OCI-LY7 (cell line): ENCODE measurements at regions not wholly inside any gene's neighbourhood (a gene's known extent, or its start where the extent isn't known, plus 50 kb on each side); places are given as distances from the start of the nearest gene placed in this dataset.

Source experiments
- BruUV-seq: library from RNA; stranded (reverse); fragments of 400-500 nt; replicated peaks from 2 replicates; lab custom pipeline; 2021; lab: Mats Ljungman, UMichigan
- CTCF ChIA-PET: fragments of 300-600 bp; sonication (Branson Sonifier 250); formaldehyde crosslinking; loops from one replicate; lab custom pipeline; 2022; ENCODE audit warnings: antibody characterized with exemption; ENCODE audit not compliant: unreplicated experiment; lab: Charles Lee
- POLR2A ChIA-PET: fragments of 300-600 bp; sonication (Branson Sonifier 250); formaldehyde crosslinking; loops from one replicate; lab custom pipeline; 2022; ENCODE audit warnings: antibody characterized with exemption; lab: Charles Lee
- DNase-seq: peaks from one replicate; pipeline ENCODE4 v3.0.0-alpha.2; 2015; ENCODE audit warnings: low spot score
- H2AFZ ChIP-seq: fragments of 200-600 bp; sonication (generic), shearing (Covaris generic); 2 replicates; pipeline ENCODE4 v1.6.1; 2014; ENCODE audit warnings: mild to moderate bottlenecking, antibody characterized with exemption, low read length, moderate library complexity
- H3K27ac ChIP-seq: fragments of 200-600 bp; sonication (generic); 2 replicates; pipeline ENCODE4 v1.5.1; 2014; ENCODE audit warnings: mixed run types, low read depth, mild to moderate bottlenecking, moderate library complexity, low read length, inconsistent platforms; ENCODE audit not compliant: poor library complexity, severe bottlenecking
- H3K36me3 ChIP-seq: fragments of 200-600 bp; sonication (generic); 2 replicates; pipeline ENCODE4 v1.6.1; 2014; ENCODE audit warnings: mild to moderate bottlenecking, antibody characterized with exemption, low read length, moderate library complexity, mixed read lengths; ENCODE audit not compliant: insufficient read depth
- H3K4me1 ChIP-seq: fragments of 200-600 bp; sonication (generic); 2 replicates; pipeline ENCODE4 v1.5.1; 2014; ENCODE audit warnings: mild to moderate bottlenecking, low read length; ENCODE audit not compliant: insufficient read depth, poor library complexity, severe bottlenecking
- H3K4me2 ChIP-seq: fragments of 200-600 bp; sonication (generic); 2 replicates; pipeline ENCODE4 v1.6.1; 2014; ENCODE audit warnings: mild to moderate bottlenecking, low read length
- H3K4me3 ChIP-seq: fragments of 200-600 bp; sonication (generic); 2 replicates; pipeline ENCODE4 v1.5.1; 2014; ENCODE audit warnings: mild to moderate bottlenecking, low read depth, low read length; ENCODE audit not compliant: poor library complexity, severe bottlenecking
- H3K79me2 ChIP-seq: fragments of 200-600 bp; sonication (generic); 2 replicates; pipeline ENCODE4 v1.6.1; 2016; ENCODE audit warnings: low read depth, mild to moderate bottlenecking, low read length, moderate library complexity, mixed read lengths; ENCODE audit not compliant: insufficient read depth
- H3K9me2 ChIP-seq: fragments of 200-600 bp; sonication (generic); 2 replicates; pipeline ENCODE4 v1.6.1; 2016; ENCODE audit warnings: mild to moderate bottlenecking, low read length, mixed read lengths; ENCODE audit not compliant: insufficient read depth
- H3K9me3 ChIP-seq: fragments of 200-600 bp; sonication (generic); 2 replicates; pipeline ENCODE4 v1.6.1; 2014; ENCODE audit warnings: mild to moderate bottlenecking, mixed run types, low read length, mixed read lengths
- H4K20me1 ChIP-seq: fragments of 200-600 bp; sonication (generic); 2 replicates; pipeline ENCODE4 v1.6.1; 2014; ENCODE audit warnings: mild to moderate bottlenecking, antibody characterized with exemption, low read length, moderate library complexity, mixed read lengths; ENCODE audit not compliant: insufficient read depth
- CTCF ChIP-seq: fragments of 200-600 bp; sonication (generic); conservative IDR thresholded peaks from 2 replicates; pipeline ENCODE4 v1.5.1; 2014; ENCODE audit warnings: mild to moderate bottlenecking, antibody characterized with exemption, low read length, moderate library complexity, mixed read lengths
- EZH2phosphoT487 ChIP-seq: fragments of 200-600 bp; sonication (generic); IDR thresholded peaks from 2 replicates; pipeline ENCODE4 v1.6.1; 2018; ENCODE audit warnings: low read depth, borderline replicate concordance, mild to moderate bottlenecking, mixed run types, antibody characterized with exemption, low read length, moderate library complexity, mixed read lengths
- intact Hi-C: fragments of 100-400 bp; cut with micrococcal nuclease; formaldehyde crosslinking; loops from one replicate; pipeline ENCODE4 v1.10.0; 2022; ENCODE audit not compliant: unreplicated experiment

- H3K4me3 ChIP-seq = no peak overlapping the region
- H3K4me2 ChIP-seq = no peak overlapping the region
- no peaks in the 10 kb centered on the region for H3K36me3 ChIP-seq
- intact Hi-C loops = no loop called here
- no TSS peak for BruUV-seq
- H3K27ac ChIP-seq = no peak overlapping the region
- ChIA-PET CTCF (no interaction called here), POLR2A (no interaction called here)
- no peak for TF ChIP-seq CTCF
- no peak for TF ChIP-seq EZH2phosphoT487
- H3K9me3 ChIP-seq = no peaks in the 10 kb centered on the region
- H3K4me1 ChIP-seq = no peaks in the 10 kb centered on the region
- H3K79me2 ChIP-seq = no peaks in the 10 kb centered on the region
- H2AFZ ChIP-seq = no peak overlapping the region
- H3K9me2 ChIP-seq = no peaks in the 10 kb centered on the region
- DNase-seq = peak; percentile 7
- no peaks in the 10 kb centered on the region for H4K20me1 ChIP-seq
These were observed 143.4 kb upstream of the ERRFI1 start for GRCh38 chr1:8169364-8170058.

GRCh38 chr1:8167936-8168335 lies 141.8 kb upstream of the ERRFI1 start:
- ChIA-PET CTCF (no interaction called here), POLR2A (interaction anchor here (0.6 kb wide), 1 partner anchor 1774 kb away, joined by 3 read pairs; the partner anchor contains the start of gene ACOT7)
- Histone ChIP-seq H4K20me1 (no peaks in the 10 kb centered on the region), H3K9me2 (no peaks in the 10 kb centered on the region), H3K36me3 (no peaks in the 10 kb centered on the region), H2AFZ (no peak overlapping the region), H3K9me3 (no peaks in the 10 kb centered on the region), H3K4me1 (no peaks in the 10 kb centered on the region), H3K4me3 (no peak overlapping the region), H3K27ac (no peak overlapping the region), H3K79me2 (no peaks in the 10 kb centered on the region), H3K4me2 (no peak overlapping the region)
- no peak for TF ChIP-seq CTCF
- TF ChIP-seq EZH2phosphoT487 = no peak
- intact Hi-C loops = no loop called here
- no TSS peak for BruUV-seq
- DNase-seq = no peak

- Histone ChIP-seq H3K9me2 (no peaks in the 10 kb centered on the region), H3K4me3 (no peak overlapping the region), H3K4me1 (no peaks in the 10 kb centered on the region), H3K9me3 (no peaks in the 10 kb centered on the region), H3K79me2 (no peaks in the 10 kb centered on the region), H3K4me2 (no peak overlapping the region), H4K20me1 (no peaks in the 10 kb centered on the region), H2AFZ (no peak overlapping the region), H3K36me3 (no peaks in the 10 kb centered on the region), H3K27ac (no peak overlapping the region)
- intact Hi-C loops = no loop called here
- ChIA-PET CTCF (no interaction called here), POLR2A (no interaction called here)
- BruUV-seq = no TSS peak
- no peak for TF ChIP-seq CTCF
- TF ChIP-seq EZH2phosphoT487 = no peak
- DNase-seq = no peak
These were observed 140.3 kb upstream of the ERRFI1 start for GRCh38 chr1:8166406-8166805.
